CD8-positive, alpha-beta memory T cell (primary cell): ENCODE measurements at regions not wholly inside any gene's neighbourhood (a gene's known extent, or its start where the extent isn't known, plus 50 kb on each side); places are given as distances from the start of the nearest gene placed in this dataset.

Experiments used
- CTCF ChIA-PET: fragments of 350-600 bp; sonication (Branson Sonifier 250); formaldehyde crosslinking; loops from one replicate; lab custom pipeline; 2021; ENCODE audit warnings: antibody characterized with exemption; lab: Charles Lee
- POLR2A ChIA-PET: fragments of 350-600 bp; sonication (Branson Sonifier 250); formaldehyde crosslinking; loops from one replicate; lab custom pipeline; 2021; ENCODE audit warnings: antibody characterized with exemption; lab: Charles Lee
- DNase-seq, 5 donors: peaks; one replicate each; pipeline versions ENCODE4 v3.0.0 to v3.0.0-alpha.2; 2020 to 2022; ENCODE audit warnings: mixed read lengths in 1 of 5
- H3K27ac ChIP-seq: one replicate; pipeline ENCODE4 v1.7.0; 2013; ENCODE audit warnings: low read depth, mild to moderate bottlenecking, low read length, moderate library complexity
- H3K27me3 ChIP-seq: 2 replicates; pipeline ENCODE4 v1.7.0; 2013; ENCODE audit warnings: low read length, mild to moderate bottlenecking; ENCODE audit not compliant: insufficient read depth, poor library complexity, severe bottlenecking
- H3K36me3 ChIP-seq: 2 replicates; pipeline ENCODE4 v1.7.0; 2013; ENCODE audit warnings: mild to moderate bottlenecking, low read length, moderate library complexity; ENCODE audit not compliant: insufficient read depth
- H3K4me1 ChIP-seq: 2 replicates; pipeline ENCODE4 v1.7.0; 2013; ENCODE audit warnings: mild to moderate bottlenecking, low read length, moderate library complexity; ENCODE audit not compliant: insufficient read depth
- H3K4me3 ChIP-seq: 2 replicates; pipeline ENCODE4 v1.7.0; 2013; ENCODE audit warnings: mild to moderate bottlenecking, low read length
- H3K9me3 ChIP-seq: 2 replicates; pipeline ENCODE4 v1.7.0; 2013; ENCODE audit warnings: mild to moderate bottlenecking, low read length
- H3K27ac Mint-ChIP-seq, 8 donors: one replicate each; pipeline ENCODE4 v1.8.0; 2020 to 2021; ENCODE audit warnings: mixed read lengths in 8 of 8, mild to moderate bottlenecking in 6 of 8, inconsistent platforms in 3 of 8, moderate library complexity in 3 of 8
- H3K27me3 Mint-ChIP-seq, 2 donors: one replicate each; pipeline ENCODE4 v1.8.0; 2020 to 2021; ENCODE audit warnings: mixed read lengths in 2 of 2, mild to moderate bottlenecking in 1 of 2, moderate library complexity in 1 of 2
- H3K36me3 Mint-ChIP-seq, 3 donors: one replicate each; pipeline ENCODE4 v1.8.0; 2020 to 2021; ENCODE audit warnings: mixed read lengths in 3 of 3, inconsistent platforms in 1 of 3, mild to moderate bottlenecking in 1 of 3
- H3K4me1 Mint-ChIP-seq, 3 donors: one replicate each; pipeline ENCODE4 v1.8.0; 2020 to 2021; ENCODE audit warnings: mixed read lengths in 3 of 3, inconsistent platforms in 1 of 3, mild to moderate bottlenecking in 1 of 3
- H3K4me3 Mint-ChIP-seq, 7 donors: one replicate each; pipeline ENCODE4 v1.8.0; 2020 to 2021; ENCODE audit warnings: mixed read lengths in 7 of 7, mild to moderate bottlenecking in 6 of 7, moderate library complexity in 4 of 7, inconsistent platforms in 2 of 7
- H3K9me3 Mint-ChIP-seq, 5 donors: one replicate each; pipeline ENCODE4 v1.8.0; 2020 to 2022; ENCODE audit warnings: mixed read lengths in 5 of 5, mild to moderate bottlenecking in 3 of 5, moderate library complexity in 2 of 5, inconsistent platforms in 1 of 5

GRCh38 chr3:67863869-67864268 is 209.5 kb upstream of the SUCLG2 start:
- peaks cover 0 to 2% (median 0%) of the 10 kb centered on the region in 5 donors for H3K9me3 Mint-ChIP-seq
- Histone ChIP-seq H3K9me3 (no peaks in the 10 kb centered on the region), H3K4me1 (no peaks in the 10 kb centered on the region), H3K4me3 (no peak overlapping the region), H3K27me3 (no peaks in the 10 kb centered on the region), H3K36me3 (no peaks in the 10 kb centered on the region), H3K27ac (no peak overlapping the region)
- no peak overlapping the region for H3K27ac Mint-ChIP-seq
- H3K27me3 Mint-ChIP-seq = peaks cover 0 to 5% of the 10 kb centered on the region in 2 donors
- H3K36me3 Mint-ChIP-seq = no peaks in the 10 kb centered on the region
- CTCF ChIA-PET = no interaction called here
- DNase-seq = no peak
- H3K4me1 Mint-ChIP-seq = peaks cover under 1 to 3% (median under 1%) of the 10 kb centered on the region in 3 donors
- no peak overlapping the region for H3K4me3 Mint-ChIP-seq
- POLR2A ChIA-PET = no interaction called here

GRCh38 chr3:67860429-67860828 is 206.0 kb upstream of the SUCLG2 start:
- ChIA-PET POLR2A (no interaction called here), CTCF (no interaction called here)
- H3K27ac Mint-ChIP-seq = peak overlapping the region in 1 of 8 donors; percentile 28
- no peaks in the 10 kb centered on the region for H3K27me3 ChIP-seq
- no peaks in the 10 kb centered on the region for H3K9me3 Mint-ChIP-seq
- H3K4me3 Mint-ChIP-seq = no peak overlapping the region
- H3K36me3 ChIP-seq = no peaks in the 10 kb centered on the region
- H3K36me3 Mint-ChIP-seq = no peaks in the 10 kb centered on the region
- no peak overlapping the region for H3K27ac ChIP-seq
- H3K4me1 Mint-ChIP-seq = peaks cover 7% of the 10 kb centered on the region in 3 donors
- DNase-seq = no peak
- H3K27me3 Mint-ChIP-seq = no peaks in the 10 kb centered on the region
- no peaks in the 10 kb centered on the region for H3K9me3 ChIP-seq
- H3K4me1 ChIP-seq = peaks cover 3% of the 10 kb centered on the region
- no peak overlapping the region for H3K4me3 ChIP-seq

DNA sequence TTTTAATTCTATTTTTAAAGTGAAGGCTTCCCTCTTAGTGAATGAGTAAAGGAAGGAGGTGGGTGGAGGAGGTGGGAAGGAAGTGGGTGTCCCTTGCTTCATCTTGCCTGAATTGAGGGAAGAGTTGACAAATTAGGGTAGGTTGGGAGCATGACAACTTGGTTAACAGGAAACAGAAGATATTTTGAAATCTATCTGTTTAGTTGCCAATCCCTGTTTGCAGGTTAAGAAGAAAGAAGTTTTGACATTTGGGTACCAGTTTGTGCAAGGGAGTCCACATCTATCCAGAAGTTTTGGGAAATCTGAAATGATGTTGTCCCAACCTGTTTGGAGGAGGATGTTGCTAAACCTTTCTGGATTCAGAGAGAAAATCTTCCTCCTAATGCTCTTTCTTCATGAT is 204.1 kb upstream of the SUCLG2 start:
- no peak overlapping the region for H3K27ac Mint-ChIP-seq
- H3K4me1 Mint-ChIP-seq = peaks cover 7% of the 10 kb centered on the region in 3 donors
- Histone ChIP-seq H3K4me1 (peaks cover 3% of the 10 kb centered on the region), H3K27ac (no peak overlapping the region), H3K9me3 (no peaks in the 10 kb centered on the region), H3K4me3 (no peak overlapping the region), H3K36me3 (no peaks in the 10 kb centered on the region), H3K27me3 (no peaks in the 10 kb centered on the region)
- H3K27me3 Mint-ChIP-seq = peaks cover 4% of the 10 kb centered on the region in 2 donors
- DNase-seq = no peak
- no peak overlapping the region for H3K4me3 Mint-ChIP-seq
- H3K9me3 Mint-ChIP-seq = no peaks in the 10 kb centered on the region
- ChIA-PET POLR2A (no interaction called here), CTCF (no interaction called here)
- no peaks in the 10 kb centered on the region for H3K36me3 Mint-ChIP-seq

GRCh38 chr3:67856718-67857117 is 202.3 kb upstream of the SUCLG2 start:
- no peaks in the 10 kb centered on the region for H3K36me3 Mint-ChIP-seq
- Histone ChIP-seq H3K27me3 (no peaks in the 10 kb centered on the region), H3K4me3 (no peak overlapping the region), H3K27ac (no peak overlapping the region), H3K9me3 (no peaks in the 10 kb centered on the region), H3K4me1 (peaks cover 3% of the 10 kb centered on the region), H3K36me3 (no peaks in the 10 kb centered on the region)
- H3K4me3 Mint-ChIP-seq = no peak overlapping the region
- no peak for DNase-seq
- no peak overlapping the region for H3K27ac Mint-ChIP-seq
- no peaks in the 10 kb centered on the region for H3K9me3 Mint-ChIP-seq
- ChIA-PET POLR2A (no interaction called here), CTCF (no interaction called here)
- peaks cover 4 to 5% of the 10 kb centered on the region in 2 donors for H3K27me3 Mint-ChIP-seq
- peaks cover 7% of the 10 kb centered on the region in 3 donors for H3K4me1 Mint-ChIP-seq

DNA sequence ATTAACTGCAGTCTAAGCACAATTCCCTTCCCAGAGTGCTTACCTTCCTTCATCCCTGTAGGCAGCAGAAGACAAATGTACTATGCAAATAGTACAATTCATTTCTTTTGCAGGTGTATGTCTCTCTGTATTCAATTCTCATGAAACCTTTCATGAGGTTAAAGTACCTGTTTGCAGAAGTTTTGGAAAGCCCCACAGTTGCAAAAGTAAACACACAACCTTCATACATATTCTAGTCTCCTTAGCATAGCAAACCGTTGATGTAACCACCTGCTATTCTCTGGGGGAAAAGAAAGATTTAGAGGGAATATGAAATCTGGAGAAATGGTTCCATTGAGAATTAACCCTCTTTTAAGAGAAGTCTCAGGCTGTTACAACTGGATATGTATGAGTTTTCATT is 200.3 kb upstream of the SUCLG2 start:
- H3K27ac Mint-ChIP-seq = no peak overlapping the region
- ChIA-PET POLR2A (no interaction called here), CTCF (no interaction called here)
- Histone ChIP-seq H3K27ac (no peak overlapping the region), H3K27me3 (no peaks in the 10 kb centered on the region), H3K9me3 (no peaks in the 10 kb centered on the region), H3K4me1 (peaks cover 3% of the 10 kb centered on the region), H3K4me3 (no peak overlapping the region), H3K36me3 (no peaks in the 10 kb centered on the region)
- no peaks in the 10 kb centered on the region for H3K36me3 Mint-ChIP-seq
- DNase-seq = no peak
- H3K4me1 Mint-ChIP-seq = peaks cover 4 to 7% (median 7%) of the 10 kb centered on the region in 3 donors
- peaks cover 4 to 5% of the 10 kb centered on the region in 2 donors for H3K27me3 Mint-ChIP-seq
- no peak overlapping the region for H3K4me3 Mint-ChIP-seq
- no peaks in the 10 kb centered on the region for H3K9me3 Mint-ChIP-seq

GRCh38 chr3:67853520-67853919 is 199.1 kb upstream of the SUCLG2 start:
- Mint-ChIP-seq H3K27ac (no peak overlapping the region), H3K36me3 (no peaks in the 10 kb centered on the region), H3K4me3 (no peak overlapping the region), H3K9me3 (no peaks in the 10 kb centered on the region), H3K27me3 (peaks cover 4 to 5% of the 10 kb centered on the region in 2 donors), H3K4me1 (peaks cover 2 to 4% (median 3%) of the 10 kb centered on the region in 3 donors)
- no peak overlapping the region for H3K27ac ChIP-seq
- no peaks in the 10 kb centered on the region for H3K27me3 ChIP-seq
- ChIA-PET CTCF (interaction anchor here (1.2 kb wide), 1 partner anchor 9 kb away, joined by 3 read pairs; no protein-coding TSS in a partner anchor), POLR2A (no interaction called here)
- H3K4me1 ChIP-seq = peaks cover 2% of the 10 kb centered on the region
- no peaks in the 10 kb centered on the region for H3K9me3 ChIP-seq
- no peaks in the 10 kb centered on the region for H3K36me3 ChIP-seq
- no peak for DNase-seq
- no peak overlapping the region for H3K4me3 ChIP-seq

- Mint-ChIP-seq H3K9me3 (no peaks in the 10 kb centered on the region), H3K4me3 (no peak overlapping the region), H3K36me3 (no peaks in the 10 kb centered on the region), H3K4me1 (no peaks in the 10 kb centered on the region), H3K27ac (no peak overlapping the region), H3K27me3 (no peaks in the 10 kb centered on the region)
- ChIA-PET CTCF (no interaction called here), POLR2A (no interaction called here)
- no peak overlapping the region for H3K4me3 ChIP-seq
- no peaks in the 10 kb centered on the region for H3K36me3 ChIP-seq
- H3K9me3 ChIP-seq = no peaks in the 10 kb centered on the region
- no peak overlapping the region for H3K27ac ChIP-seq
- no peaks in the 10 kb centered on the region for H3K27me3 ChIP-seq
- DNase-seq = no peak
- no peaks in the 10 kb centered on the region for H3K4me1 ChIP-seq
Observed at GRCh38 chr3:67848299-67848698, 193.9 kb upstream of the SUCLG2 start.

DNA sequence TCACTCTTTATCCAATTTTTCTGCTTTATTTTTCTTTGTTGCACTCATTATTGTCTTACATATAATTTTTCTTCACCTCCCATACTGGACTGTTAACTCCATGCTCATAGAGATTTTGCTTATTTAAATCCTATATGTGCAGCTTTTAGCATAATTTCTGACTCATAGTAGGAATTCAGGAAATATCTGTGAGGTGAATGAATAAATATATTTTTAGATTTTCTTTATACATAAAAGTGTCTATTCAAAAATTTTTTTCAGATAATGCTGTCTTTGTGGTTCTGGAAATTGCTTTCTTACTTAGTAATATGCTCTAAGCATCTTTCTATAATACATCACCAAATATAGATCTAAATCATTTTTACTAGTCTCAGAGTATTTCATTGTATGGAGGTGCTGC is 191.8 kb upstream of the SUCLG2 start:
- no peaks in the 10 kb centered on the region for H3K36me3 Mint-ChIP-seq
- H3K9me3 Mint-ChIP-seq = no peaks in the 10 kb centered on the region
- H3K27me3 ChIP-seq = no peaks in the 10 kb centered on the region
- H3K4me1 Mint-ChIP-seq = no peaks in the 10 kb centered on the region
- H3K27ac Mint-ChIP-seq = no peak overlapping the region
- H3K27ac ChIP-seq = no peak overlapping the region
- H3K4me1 ChIP-seq = no peaks in the 10 kb centered on the region
- H3K4me3 Mint-ChIP-seq = no peak overlapping the region
- no peaks in the 10 kb centered on the region for H3K36me3 ChIP-seq
- H3K27me3 Mint-ChIP-seq = peaks cover 0 to 1% of the 10 kb centered on the region in 2 donors
- H3K9me3 ChIP-seq = no peaks in the 10 kb centered on the region
- ChIA-PET CTCF (no interaction called here), POLR2A (no interaction called here)
- no peak for DNase-seq
- no peak overlapping the region for H3K4me3 ChIP-seq

DNA sequence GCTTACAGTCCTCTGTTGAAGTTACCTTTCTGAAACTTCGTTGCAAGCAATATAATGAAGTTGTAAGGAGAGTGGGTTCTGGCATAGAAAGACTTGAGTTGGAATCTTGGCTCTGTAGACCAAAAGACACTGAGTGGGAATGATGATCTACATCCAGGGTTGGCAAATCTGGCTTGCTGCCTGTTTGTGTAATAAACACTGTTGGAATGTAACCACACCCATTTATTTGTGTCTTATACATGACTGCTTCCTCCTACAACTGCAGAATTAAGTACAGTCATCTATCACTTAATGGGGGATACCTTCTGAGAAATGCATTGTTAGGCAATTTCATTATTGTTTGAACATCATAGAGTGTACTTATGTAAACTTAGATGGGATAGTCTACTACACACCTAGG is 178.4 kb upstream of the SUCLG2 start:
- H3K27ac ChIP-seq = no peak overlapping the region
- H3K27ac Mint-ChIP-seq = no peak overlapping the region
- no peaks in the 10 kb centered on the region for H3K9me3 ChIP-seq
- H3K27me3 Mint-ChIP-seq = peaks cover 4 to 17% of the 10 kb centered on the region in 2 donors
- no peak overlapping the region for H3K4me3 ChIP-seq
- no peaks in the 10 kb centered on the region for H3K36me3 ChIP-seq
- H3K9me3 Mint-ChIP-seq = peaks cover 8 to 40% (median 16%) of the 10 kb centered on the region in 5 donors
- H3K27me3 ChIP-seq = no peaks in the 10 kb centered on the region
- POLR2A ChIA-PET = no interaction called here
- peaks cover 0 to 31% (median 4%) of the 10 kb centered on the region in 3 donors for H3K36me3 Mint-ChIP-seq
- no peaks in the 10 kb centered on the region for H3K4me1 Mint-ChIP-seq
- no peaks in the 10 kb centered on the region for H3K4me1 ChIP-seq
- DNase-seq = no peak
- CTCF ChIA-PET = no interaction called here
- no peak overlapping the region for H3K4me3 Mint-ChIP-seq
